ENCODE measurements at regions not wholly inside any gene's neighbourhood (a gene's known extent, or its start where the extent isn't known, plus 50 kb on each side); places are given as distances from the start of the nearest gene placed in this dataset.

GRCh38 chr1:65020774-65021173, 54.4 kb upstream of the JAK1 start:
- H3K9ac ChIP-seq (ENCODE audit: low read length in 3 of 3) = no peak overlapping the region
- DNase-seq = no peak
- H3K36me3 ChIP-seq (ENCODE audit: control insufficient read depth in 2 of 3, insufficient read depth in 3 of 3, low read length in 3 of 3) = no peaks in the 10 kb centered on the region
- FAIRE-seq = no peak
- no peak overlapping the region for H3K27ac ChIP-seq (ENCODE audit: low read depth in 2 of 2, low read length in 2 of 2)
- intact Hi-C loops (cut with DNase I) = no loop called here
- no peaks in the 10 kb centered on the region for H3K9me3 ChIP-seq (ENCODE audit: control insufficient read depth in 2 of 3, insufficient read depth in 1 of 3, low read length in 3 of 3)
- no peaks in the 10 kb centered on the region for H3K27me3 ChIP-seq (ENCODE audit: control insufficient read depth, insufficient read depth, low read length)
- peak; percentile 35 for TF ChIP-seq CTCF (IDR thresholded peaks at IDR 0.05; ENCODE audit: borderline replicate concordance, extremely low read depth, insufficient read depth)
- no peak overlapping the region for H3K4me3 ChIP-seq (ENCODE audit: low read length in 3 of 3)
- H3K4me1 ChIP-seq (ENCODE audit: control insufficient read depth in 2 of 3, insufficient read depth in 2 of 3, low read depth in 1 of 3, low read length in 3 of 3) = peaks cover 0 to 3% (median 0%) of the 10 kb centered on the region in 3 donors

GRCh38 chr1:65021795-65022194, 55.4 kb upstream of the JAK1 start:
- Histone ChIP-seq H3K36me3 (ENCODE audit: control insufficient read depth in 2 of 3, insufficient read depth in 3 of 3, low read length in 3 of 3) (no peaks in the 10 kb centered on the region), H3K27me3 (ENCODE audit: control insufficient read depth, insufficient read depth, low read length) (no peaks in the 10 kb centered on the region), H3K4me3 (ENCODE audit: low read length in 3 of 3) (no peak overlapping the region), H3K9ac (ENCODE audit: low read length in 3 of 3) (no peak overlapping the region), H3K9me3 (ENCODE audit: control insufficient read depth in 2 of 3, insufficient read depth in 1 of 3, low read length in 3 of 3) (no peaks in the 10 kb centered on the region), H3K27ac (ENCODE audit: low read depth in 2 of 2, low read length in 2 of 2) (no peak overlapping the region), H3K4me1 (ENCODE audit: control insufficient read depth in 2 of 3, insufficient read depth in 2 of 3, low read depth in 1 of 3, low read length in 3 of 3) (peaks cover 0 to 3% (median 0%) of the 10 kb centered on the region in 3 donors)
- no peak for FAIRE-seq
- no peak for TF ChIP-seq CTCF (IDR thresholded peaks at IDR 0.05; ENCODE audit: borderline replicate concordance, extremely low read depth, insufficient read depth)
- intact Hi-C loops (cut with DNase I) = no loop called here
- DNase-seq = peak in 2 of 5 donors; percentile 32 to 66

- H3K9me3 ChIP-seq (ENCODE audit: control insufficient read depth in 2 of 3, insufficient read depth in 1 of 3, low read length in 3 of 3) = no peaks in the 10 kb centered on the region
- intact Hi-C loops (cut with DNase I) = no loop called here
- no peak for DNase-seq
- no peak overlapping the region for H3K4me3 ChIP-seq (ENCODE audit: low read length in 3 of 3)
- H3K27me3 ChIP-seq (ENCODE audit: control insufficient read depth, insufficient read depth, low read length) = no peaks in the 10 kb centered on the region
- H3K36me3 ChIP-seq (ENCODE audit: control insufficient read depth in 2 of 3, insufficient read depth in 3 of 3, low read length in 3 of 3) = no peaks in the 10 kb centered on the region
- H3K27ac ChIP-seq (ENCODE audit: low read depth in 2 of 2, low read length in 2 of 2) = no peak overlapping the region
- peaks cover 0 to 3% (median 0%) of the 10 kb centered on the region in 3 donors for H3K4me1 ChIP-seq (ENCODE audit: control insufficient read depth in 2 of 3, insufficient read depth in 2 of 3, low read depth in 1 of 3, low read length in 3 of 3)
- FAIRE-seq = no peak
- no peak overlapping the region for H3K9ac ChIP-seq (ENCODE audit: low read length in 3 of 3)
- TF ChIP-seq CTCF (IDR thresholded peaks at IDR 0.05; ENCODE audit: borderline replicate concordance, extremely low read depth, insufficient read depth) = no peak
These were observed 55.9 kb upstream of the JAK1 start for GRCh38 chr1:65022216-65022615.

GRCh38 chr1:65025794-65026193, 59.4 kb upstream of the JAK1 start:
- Histone ChIP-seq H3K27me3 (ENCODE audit: control insufficient read depth, insufficient read depth, low read length) (no peaks in the 10 kb centered on the region), H3K4me3 (ENCODE audit: low read length in 3 of 3) (no peak overlapping the region), H3K9ac (ENCODE audit: low read length in 3 of 3) (no peak overlapping the region), H3K36me3 (ENCODE audit: control insufficient read depth in 2 of 3, insufficient read depth in 3 of 3, low read length in 3 of 3) (no peaks in the 10 kb centered on the region), H3K4me1 (ENCODE audit: control insufficient read depth in 2 of 3, insufficient read depth in 2 of 3, low read depth in 1 of 3, low read length in 3 of 3) (peaks cover 0 to 6% (median 3%) of the 10 kb centered on the region in 3 donors), H3K27ac (ENCODE audit: low read depth in 2 of 2, low read length in 2 of 2) (no peak overlapping the region), H3K9me3 (ENCODE audit: control insufficient read depth in 2 of 3, insufficient read depth in 1 of 3, low read length in 3 of 3) (no peaks in the 10 kb centered on the region)
- intact Hi-C loops (cut with DNase I) = no loop called here
- no peak for DNase-seq
- TF ChIP-seq CTCF (IDR thresholded peaks at IDR 0.05; ENCODE audit: borderline replicate concordance, extremely low read depth, insufficient read depth) = no peak
- no peak for FAIRE-seq
